Breast epithelium (tissue), 3 donors: ENCODE measurements at regions not wholly inside any gene's neighbourhood (a gene's known extent, or its start where the extent isn't known, plus 50 kb on each side); places are given as distances from the start of the nearest gene placed in this dataset.

Experiments used
- POLR2A ChIP-seq: fragments of 450-650 bp; IDR thresholded peaks from one replicate; pipeline ENCODE4 v1.6.1; 2016; ENCODE audit warnings: antibody characterized with exemption, mild to moderate bottlenecking, moderate library complexity
- POLR2AphosphoS5 ChIP-seq, 3 donors: sonication (generic); formaldehyde crosslinking; IDR thresholded peaks; one replicate each; pipeline ENCODE4 v1.6.1; 2017; ENCODE audit warnings: antibody characterized with exemption in 3 of 3
- TF ChIP-seq, protein P1 (sequence below), 3 donors: fragments of 450-650 bp; IDR thresholded peaks; one replicate each; pipeline ENCODE4 v1.5.1; 2016 to 2017; ENCODE audit warnings: antibody characterized with exemption in 3 of 3, mild to moderate bottlenecking in 3 of 3, moderate library complexity in 3 of 3

DNA sequence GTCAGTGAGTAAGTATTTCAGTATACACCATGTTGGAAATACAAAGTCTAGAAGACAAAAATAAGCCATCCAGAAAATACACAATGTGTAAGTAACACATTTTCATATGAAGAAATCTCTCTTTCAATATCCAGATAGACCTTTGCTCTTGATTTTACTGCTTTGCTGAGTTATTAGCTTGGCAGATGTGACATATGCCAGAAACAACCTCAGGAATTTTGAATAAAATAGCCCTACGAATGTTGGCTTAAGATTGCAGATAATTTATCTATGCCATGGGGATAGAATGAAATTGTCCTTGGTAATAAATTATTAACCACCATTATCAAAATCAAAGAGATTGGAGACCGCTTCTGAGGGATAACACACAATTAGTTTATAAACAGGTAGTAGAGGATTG, 1036.9 kb upstream of the EPHA7 start:
- TF ChIP-seq, protein P1, sequence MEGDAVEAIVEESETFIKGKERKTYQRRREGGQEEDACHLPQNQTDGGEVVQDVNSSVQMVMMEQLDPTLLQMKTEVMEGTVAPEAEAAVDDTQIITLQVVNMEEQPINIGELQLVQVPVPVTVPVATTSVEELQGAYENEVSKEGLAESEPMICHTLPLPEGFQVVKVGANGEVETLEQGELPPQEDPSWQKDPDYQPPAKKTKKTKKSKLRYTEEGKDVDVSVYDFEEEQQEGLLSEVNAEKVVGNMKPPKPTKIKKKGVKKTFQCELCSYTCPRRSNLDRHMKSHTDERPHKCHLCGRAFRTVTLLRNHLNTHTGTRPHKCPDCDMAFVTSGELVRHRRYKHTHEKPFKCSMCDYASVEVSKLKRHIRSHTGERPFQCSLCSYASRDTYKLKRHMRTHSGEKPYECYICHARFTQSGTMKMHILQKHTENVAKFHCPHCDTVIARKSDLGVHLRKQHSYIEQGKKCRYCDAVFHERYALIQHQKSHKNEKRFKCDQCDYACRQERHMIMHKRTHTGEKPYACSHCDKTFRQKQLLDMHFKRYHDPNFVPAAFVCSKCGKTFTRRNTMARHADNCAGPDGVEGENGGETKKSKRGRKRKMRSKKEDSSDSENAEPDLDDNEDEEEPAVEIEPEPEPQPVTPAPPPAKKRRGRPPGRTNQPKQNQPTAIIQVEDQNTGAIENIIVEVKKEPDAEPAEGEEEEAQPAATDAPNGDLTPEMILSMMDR (IDR thresholded peaks at IDR 0.05): no peak
- TF ChIP-seq POLR2AphosphoS5 (IDR thresholded peaks at IDR 0.05) (no peak), POLR2A (no peak)
